Omental fat pad (tissue), 3 donors: ENCODE measurements at regions not wholly inside any gene's neighbourhood (a gene's known extent, or its start where the extent isn't known, plus 50 kb on each side); places are given as distances from the start of the nearest gene placed in this dataset.
A peak's percentile ranks its signal among the peaks of the same experiment; 100 is the strongest.
"Not testable (repeated sequence)": the region's sequence is repeated elsewhere in the genome, so short reads cannot be mapped to it uniquely, and the experiment has no call there.

Source experiments
- ATAC-seq: fragments of 150-250 bp; one replicate; pipeline ENCODE4 v1.9.1; 2016; ENCODE audit warnings: mild to moderate bottlenecking, moderate library complexity; ENCODE audit not compliant: low FRiP score
- DNase-seq: peaks from one replicate; pipeline ENCODE4 v3.0.0-alpha.2; 2019; ENCODE audit warnings: low spot score
- CTCF ChIP-seq, 3 donors: fragments of 450-650 bp; IDR thresholded peaks; one replicate each; pipeline ENCODE4 v1.5.1; 2016 to 2017; ENCODE audit warnings: antibody characterized with exemption in 3 of 3, mild to moderate bottlenecking in 3 of 3, moderate library complexity in 2 of 3

DNA sequence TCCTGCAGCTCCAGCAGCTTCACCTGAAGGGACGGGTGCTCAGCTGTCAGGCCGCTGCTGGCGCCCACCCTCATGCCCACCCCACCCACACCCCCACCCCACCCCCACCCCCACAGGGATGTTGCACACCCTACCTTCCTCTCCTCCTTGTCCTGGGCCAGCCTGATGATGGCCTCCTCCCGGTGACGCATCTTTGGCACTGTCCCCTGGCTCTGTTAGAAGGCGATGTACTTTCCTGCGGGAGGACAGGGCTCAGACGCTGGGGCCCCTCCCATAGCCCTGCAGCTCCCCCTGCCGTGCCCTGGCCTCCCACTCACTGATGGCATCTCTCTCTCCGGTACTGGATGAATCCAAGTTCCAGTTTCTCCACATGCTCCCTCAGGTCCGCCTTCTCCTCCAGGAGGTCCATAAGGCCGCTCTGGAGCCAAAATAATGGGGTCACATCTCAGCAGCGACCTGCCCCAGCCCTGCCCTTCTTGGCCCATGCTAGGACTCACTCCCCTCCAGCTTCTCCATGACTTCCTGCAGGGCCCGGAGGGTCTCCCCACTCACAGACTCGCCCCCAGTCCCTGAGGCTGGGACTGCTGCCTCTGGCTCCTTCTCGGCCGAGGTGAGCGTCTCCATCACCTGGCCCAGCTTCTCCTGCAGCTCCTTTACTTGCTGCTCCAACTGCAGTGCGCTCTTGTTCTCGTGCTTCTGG is 55.2 kb downstream of the GOLGA8B start:
- not testable (repeated sequence) for ATAC-seq, DNase-seq

DNA sequence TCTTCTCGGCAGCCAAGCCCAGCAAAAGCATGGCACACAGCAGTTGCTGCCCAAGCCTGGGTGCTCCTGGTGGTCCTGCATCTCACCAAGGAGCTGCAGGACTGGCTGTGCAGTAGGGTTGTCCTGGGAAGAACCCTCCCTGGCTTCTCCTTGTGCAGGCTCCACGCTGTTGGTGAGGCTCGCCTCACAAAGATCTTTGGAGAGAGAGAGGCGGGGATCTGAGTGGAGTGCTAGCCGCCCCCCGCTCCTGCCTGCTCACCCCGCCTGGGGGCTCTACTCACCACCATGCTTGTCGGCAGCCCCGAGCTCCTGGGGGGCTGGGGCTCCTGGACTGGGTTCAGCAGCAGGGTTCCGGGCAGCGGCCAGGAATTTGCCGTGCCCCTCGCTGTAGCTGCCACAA is 55.8 kb downstream of the GOLGA8B start:
- DNase-seq, ATAC-seq: not testable (repeated sequence)

DNA sequence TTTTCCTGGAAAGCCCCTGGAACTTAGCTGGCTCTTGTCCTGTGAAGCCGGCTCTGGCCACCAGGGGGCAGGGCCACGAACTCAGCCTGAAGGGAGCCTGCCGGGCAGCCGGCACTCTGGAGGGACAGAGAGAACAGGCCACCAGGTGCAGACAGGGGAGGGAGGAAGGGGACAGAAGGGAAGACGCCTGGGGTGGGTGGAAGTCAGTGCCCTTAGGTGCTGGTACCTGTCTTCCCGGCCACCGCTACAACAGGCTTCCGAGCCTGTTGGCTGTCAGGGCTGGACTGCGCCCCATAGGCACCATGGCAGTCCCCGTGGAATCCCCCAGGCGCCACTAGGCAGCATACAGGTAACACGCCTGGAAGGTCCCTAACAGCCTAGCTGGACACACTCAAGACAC is 59.6 kb downstream of the GOLGA8B start:
- ATAC-seq, result not testable (repeated sequence)

GRCh38 chr15:34522601-34523000 is 60.9 kb downstream of the GOLGA8B start:
- not testable (repeated sequence) for ATAC-seq, DNase-seq

More for the DNA sequence above, 59.6 kb downstream of the GOLGA8B start:
- DNase-seq, result not testable (repeated sequence)

DNA sequence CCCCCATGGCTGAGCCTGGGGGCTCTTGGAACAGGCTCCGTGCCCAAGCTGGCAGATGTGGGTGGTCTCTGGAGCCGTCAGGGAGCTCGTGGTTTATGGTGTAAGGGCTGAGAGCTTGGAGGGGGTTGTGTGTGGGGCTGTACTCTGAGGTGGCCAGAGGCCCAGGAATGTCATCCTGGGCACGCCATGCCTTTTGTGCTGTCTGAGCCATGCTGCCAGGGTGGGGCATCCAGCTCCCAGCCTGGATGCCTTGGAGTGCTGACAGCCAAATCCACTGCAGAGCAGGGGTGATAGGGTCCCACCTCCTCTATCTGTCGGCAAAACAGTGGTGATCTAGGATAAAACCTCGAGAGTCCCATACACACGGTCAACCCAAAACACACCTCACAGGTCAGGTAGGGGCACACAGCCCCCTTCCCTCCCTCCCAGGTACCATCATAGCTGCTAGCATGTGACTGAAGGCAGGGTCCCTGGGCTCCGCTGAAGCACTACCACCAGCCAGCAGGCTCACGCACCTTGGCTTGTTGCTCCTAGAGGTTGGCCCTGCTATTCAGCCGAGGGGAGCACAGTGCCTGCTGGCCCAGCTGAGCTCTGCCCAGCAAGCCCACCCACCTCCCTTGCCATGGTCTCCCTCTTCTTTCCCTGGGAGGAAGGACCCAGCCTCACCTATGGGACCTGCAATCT is 61.5 kb downstream of the GOLGA8B start:
- not testable (repeated sequence) for DNase-seq, ATAC-seq

DNA sequence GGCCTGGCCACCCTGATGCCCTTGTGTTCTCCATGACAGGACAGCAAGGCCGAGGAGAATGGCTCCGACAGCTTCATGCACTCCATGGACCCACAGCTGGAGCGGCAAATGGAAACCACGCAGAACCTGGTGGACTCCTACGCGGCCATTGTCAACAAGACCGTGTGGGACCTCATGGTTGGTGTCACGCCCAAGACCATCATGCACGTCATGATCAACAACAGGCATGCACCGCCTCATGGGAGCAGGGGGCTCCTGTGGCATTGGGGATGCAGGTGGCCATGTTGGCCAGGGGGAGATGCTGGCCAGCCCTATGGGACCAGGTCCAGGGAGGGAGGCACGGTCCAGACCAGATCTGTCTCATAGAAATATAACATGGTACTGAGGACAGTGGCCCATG is 62.9 kb downstream of the GOLGA8B start:
- ATAC-seq, result no peak
- DNase-seq, result no peak
- TF ChIP-seq CTCF (IDR thresholded peaks at IDR 0.05), result no peak

- not testable (repeated sequence) for ATAC-seq, DNase-seq
Measured at GRCh38 chr15:34520010-34520409, 63.4 kb downstream of the GOLGA8B start.

DNA sequence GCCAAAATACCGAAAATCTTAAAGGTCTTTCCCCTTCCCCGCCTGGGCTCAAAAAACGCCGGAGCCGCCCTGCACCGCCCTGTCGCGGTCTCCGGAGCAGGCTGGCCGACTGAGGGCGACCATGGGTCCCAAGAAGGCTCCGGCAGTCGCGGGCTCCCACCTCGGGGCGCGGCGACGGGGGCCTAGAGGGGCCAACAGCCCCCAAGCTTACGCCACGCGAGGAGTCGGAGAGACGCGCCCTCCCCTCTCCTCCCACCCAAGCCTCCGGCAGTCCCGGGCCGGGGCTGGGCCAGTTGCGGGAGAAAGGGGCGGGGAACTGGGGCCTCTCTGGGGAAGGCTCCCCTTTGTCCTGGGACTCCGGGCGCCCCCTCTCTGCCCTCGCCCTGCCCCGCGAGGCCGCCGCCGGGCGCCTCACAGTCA is 69.2 kb downstream of the GOLGA8B start:
- no peak for TF ChIP-seq CTCF (IDR thresholded peaks at IDR 0.05)
- DNase-seq (no peak), ATAC-seq (peak; percentile 88)

GRCh38 chr15:34512628-34513027 is 70.8 kb downstream of the GOLGA8B start:
- ATAC-seq, result no peak
- no peak for DNase-seq
- no peak for TF ChIP-seq CTCF (IDR thresholded peaks at IDR 0.05)

- TF ChIP-seq CTCF (IDR thresholded peaks at IDR 0.05), result no peak
- ATAC-seq (no peak), DNase-seq (no peak)
Measured at GRCh38 chr15:34501131-34501530, 63.5 kb upstream of the GOLGA8A start.
